ENCODE measurements at regions not wholly inside any gene's neighbourhood (a gene's known extent, or its start where the extent isn't known, plus 50 kb on each side); places are given as distances from the start of the nearest gene placed in this dataset.
A peak's percentile ranks its signal among the peaks of the same experiment; 100 is the strongest.
"Not testable (repeated sequence)": the region's sequence is repeated elsewhere in the genome, so short reads cannot be mapped to it uniquely, and the experiment has no call there.

DNA sequence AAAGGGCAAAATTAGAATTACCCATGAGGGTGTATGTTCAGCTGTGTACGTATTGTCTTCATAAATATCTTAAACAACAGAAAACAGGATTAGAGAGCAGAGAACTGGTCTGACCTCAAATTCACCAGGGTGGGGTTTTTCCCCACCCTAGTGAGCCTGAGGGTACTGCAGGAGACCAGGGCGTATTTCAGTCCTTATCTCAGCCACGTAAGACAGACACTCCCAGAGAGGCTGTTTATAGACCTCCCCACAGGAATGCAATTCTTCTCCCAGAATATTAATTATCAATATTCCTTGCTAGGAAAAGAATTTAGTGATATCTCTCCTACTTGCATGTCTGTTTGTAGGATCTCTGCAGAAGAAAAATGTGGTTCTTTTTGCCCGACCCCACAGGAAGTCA is 128.8 kb downstream of the PCDH10 start:
- DNase-seq: not testable (repeated sequence)

DNA sequence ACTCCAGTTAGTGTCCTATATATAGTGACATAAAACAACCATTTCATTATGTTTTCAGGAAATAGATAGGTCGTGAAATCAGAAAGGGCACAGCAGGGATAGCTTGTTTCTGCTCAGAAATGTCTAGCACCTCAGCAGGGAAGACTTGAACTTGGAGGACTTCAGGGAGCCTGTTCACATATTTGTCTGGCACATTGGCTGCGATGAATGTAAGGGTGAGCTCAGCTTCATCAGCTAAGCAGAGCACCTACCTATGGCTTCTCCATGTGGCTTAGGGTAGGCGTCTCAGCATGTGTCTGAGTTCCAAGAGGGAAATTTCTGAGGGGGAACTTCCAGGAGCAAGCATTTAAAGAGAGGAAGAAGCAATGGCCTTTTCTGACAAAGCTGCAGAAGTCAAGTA is 126.2 kb downstream of the PCDH10 start:
- no peak for DNase-seq

DNA sequence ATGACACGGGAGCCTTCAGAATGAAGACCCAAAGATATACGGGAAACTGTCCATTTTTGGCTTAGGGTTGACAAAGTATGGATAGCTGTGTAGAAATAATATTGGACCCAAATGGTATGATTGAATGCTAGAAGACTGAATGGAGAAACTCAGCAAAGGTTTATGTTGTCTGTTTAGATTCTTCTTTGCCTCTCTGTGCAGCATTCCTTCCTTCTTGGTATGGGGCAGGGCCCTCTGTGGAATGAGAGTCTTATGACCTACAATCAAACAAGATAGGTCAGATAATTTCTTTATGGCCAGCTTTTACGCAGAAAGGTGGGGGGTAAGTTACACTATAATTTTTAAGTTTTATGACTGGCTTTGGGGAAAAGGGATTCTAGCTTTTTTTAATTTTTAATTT is 124.3 kb downstream of the PCDH10 start:
- no peak for DNase-seq

DNA sequence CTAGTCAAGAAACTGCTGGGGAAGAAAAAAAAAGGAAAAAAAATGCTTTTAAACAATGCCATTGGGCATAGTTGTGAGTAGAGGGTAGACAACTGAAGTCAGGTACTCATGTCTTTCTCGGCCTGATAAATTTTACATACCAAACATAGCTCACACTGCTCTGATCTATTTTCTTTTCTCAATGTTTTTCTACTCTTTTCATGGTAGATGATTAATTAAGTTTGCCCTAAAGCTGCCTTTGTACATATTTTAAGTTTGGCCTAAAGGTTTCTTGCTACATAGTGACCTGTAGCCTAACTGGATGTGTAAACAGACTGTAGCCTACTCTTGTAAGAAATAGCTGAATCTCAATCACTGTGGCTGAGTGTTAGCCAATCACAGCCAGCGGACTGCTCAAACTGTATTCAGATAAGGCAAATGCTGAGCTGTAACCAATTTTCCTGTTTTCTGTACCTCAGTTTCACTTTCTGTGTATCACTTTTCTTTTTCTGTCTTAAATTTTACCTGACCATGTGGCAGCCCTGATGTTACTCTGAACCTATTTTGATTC is 121.0 kb downstream of the PCDH10 start:
- peak; percentile 52 for DNase-seq

DNA sequence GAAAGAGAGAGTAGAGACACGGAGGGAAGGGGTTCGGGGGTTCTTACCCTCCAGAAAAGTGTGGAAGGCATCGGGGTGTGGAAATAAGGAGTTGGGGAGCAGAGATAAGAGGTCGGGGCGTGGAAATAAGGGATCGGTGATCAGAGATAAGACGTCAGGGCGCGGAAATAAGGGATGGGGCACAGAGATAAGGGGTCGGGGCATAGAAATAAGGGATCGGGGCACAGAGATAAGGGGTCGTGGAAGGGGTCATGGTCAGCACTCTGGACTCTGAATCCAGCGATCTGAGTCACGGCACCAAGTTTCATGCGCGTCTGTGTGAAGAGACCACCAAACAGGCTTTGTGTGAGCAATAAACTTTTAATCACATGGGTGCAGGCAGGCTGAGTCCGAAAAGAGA is 119.1 kb downstream of the PCDH10 start:
- DNase-seq: no peak

DNA sequence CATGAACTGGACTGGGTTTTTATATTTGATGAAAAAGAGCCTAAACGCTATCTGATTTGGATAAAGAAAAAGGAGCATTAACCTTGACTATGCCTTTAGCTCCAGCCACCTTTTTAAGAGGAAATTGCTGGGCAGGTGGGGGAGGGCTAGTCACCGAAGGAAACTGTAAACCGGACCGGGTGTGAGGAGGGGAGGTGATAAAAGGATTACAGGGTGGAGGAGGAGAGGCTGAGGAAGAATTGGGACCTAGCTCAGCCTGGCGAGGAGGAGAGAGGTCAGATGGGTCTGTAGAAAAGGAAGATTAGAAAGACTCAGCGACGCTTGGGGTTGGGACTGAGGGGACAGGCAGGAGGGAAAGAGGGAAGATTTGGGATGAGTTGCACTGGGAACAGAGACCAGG is 118.4 kb downstream of the PCDH10 start:
- DNase-seq: not testable (repeated sequence)

DNA sequence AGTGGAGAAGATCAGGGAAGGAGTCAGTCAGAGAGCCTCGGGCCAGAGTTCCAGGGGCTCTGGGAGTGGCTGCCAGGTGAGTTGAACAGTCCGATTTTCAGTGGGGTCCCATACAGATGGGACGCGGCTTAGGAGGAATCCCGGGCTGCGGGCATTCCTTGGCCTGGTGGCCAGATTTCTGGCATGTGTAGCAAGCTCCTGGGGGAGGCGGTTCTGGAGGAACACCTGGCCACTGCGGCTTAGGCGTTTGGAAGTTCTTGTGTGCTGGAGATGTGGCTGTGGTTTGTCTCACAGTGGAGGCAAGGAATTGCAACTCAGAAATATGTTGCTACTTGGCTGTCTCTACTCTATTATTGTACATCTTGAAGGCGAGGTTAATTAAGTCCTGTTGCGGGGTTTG is 117.9 kb downstream of the PCDH10 start:
- not testable (repeated sequence) for DNase-seq

DNA sequence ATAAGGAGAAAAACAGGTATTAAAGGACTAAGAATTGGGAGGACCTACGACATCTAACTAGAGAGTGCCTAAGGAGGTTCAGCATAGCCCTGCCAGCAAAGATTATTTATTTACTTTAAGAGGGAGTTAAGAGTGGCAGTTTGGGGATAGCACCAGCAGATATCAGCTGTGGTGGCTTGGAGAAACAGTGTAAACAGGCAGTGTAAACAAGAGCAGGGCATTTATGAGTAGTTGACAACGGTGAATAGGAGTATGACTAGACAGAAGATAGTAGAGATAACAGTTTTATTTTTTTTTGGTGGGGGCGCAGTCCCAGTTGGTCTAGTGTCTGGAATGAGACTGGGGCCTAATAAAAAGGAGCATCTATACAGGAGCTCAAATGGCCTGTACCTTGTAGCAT is 115.2 kb downstream of the PCDH10 start:
- not testable (repeated sequence) for DNase-seq

DNA sequence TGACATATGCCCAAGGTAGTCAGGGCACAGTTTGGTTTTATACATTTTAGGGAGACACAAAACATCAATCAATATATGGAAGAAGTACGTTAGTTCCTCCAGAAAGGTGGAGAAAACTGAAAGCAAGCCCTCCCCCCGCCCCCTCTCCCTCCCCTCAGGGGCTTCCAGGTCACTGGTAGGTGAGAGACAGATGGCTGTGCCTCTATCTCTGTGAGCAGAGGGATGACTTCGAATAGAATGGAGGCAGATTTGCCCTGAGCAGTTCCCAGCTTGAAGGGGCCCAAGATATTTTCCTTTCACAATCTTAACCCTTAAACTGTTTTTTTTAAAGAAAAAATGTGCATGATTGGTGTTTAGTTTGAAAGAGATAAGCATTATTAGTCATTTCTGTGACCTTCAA is 114.0 kb downstream of the PCDH10 start:
- no peak for DNase-seq

DNA sequence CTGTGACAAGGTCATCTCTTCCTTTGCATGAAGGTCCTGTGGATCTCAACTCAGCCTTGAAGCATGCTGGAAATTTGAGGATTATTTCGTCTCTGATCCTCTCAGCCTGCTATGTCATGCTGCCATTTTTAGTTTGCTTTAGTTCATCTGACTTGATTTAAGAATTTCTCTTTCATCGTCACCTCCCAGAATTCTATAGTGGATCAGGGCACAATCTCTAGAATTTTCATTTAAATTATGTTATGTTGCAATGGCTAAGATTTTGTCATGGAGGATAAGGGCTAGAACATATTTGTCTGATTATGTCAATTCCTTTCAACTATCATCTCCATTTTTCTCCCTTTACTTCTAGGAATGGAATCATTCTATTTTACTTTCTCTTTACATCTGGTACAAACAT is 98.8 kb downstream of the PCDH10 start:
- no peak for DNase-seq

DNA sequence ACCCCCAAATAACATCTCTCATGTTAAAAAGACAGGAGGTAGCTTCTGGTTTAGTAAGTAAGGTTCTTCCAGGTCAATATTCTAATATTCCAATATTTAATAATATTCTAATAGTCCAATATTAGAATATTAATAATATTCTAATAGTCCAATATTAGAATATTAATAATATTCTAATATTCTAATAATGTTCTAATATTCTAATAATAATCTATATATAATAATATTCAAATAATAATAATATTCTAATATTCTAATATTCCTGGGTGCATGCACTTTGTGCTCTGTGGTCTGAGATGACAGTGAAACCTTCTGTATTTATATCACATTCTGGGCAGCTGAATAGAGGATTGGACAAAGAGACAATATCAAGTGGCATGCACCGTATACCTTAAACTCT is 96.1 kb downstream of the PCDH10 start:
- DNase-seq: no peak

Measured in kidney glomerular epithelial cell (primary cell).